Skeletal muscle satellite cell (primary cell): ENCODE measurements at regions not wholly inside any gene's neighbourhood (a gene's known extent, or its start where the extent isn't known, plus 50 kb on each side); places are given as distances from the start of the nearest gene placed in this dataset. TPM values are rescaled to one million over a fixed set of nuclear protein-coding genes. Genes with fewer than 3 reads are reported as not detected.

Experiments used
- H3K27me3 ChIP-seq: 2 replicates; pipeline ENCODE4 v1.7.0; 2013; ENCODE audit warnings: low read length; ENCODE audit not compliant: control insufficient read depth, insufficient read depth
- H3K36me3 ChIP-seq: 2 replicates; pipeline ENCODE4 v1.7.0; 2013; ENCODE audit warnings: mild to moderate bottlenecking, control low read depth, low read length; ENCODE audit not compliant: insufficient read depth
- H3K4me1 ChIP-seq: 2 replicates; pipeline ENCODE4 v1.7.0; 2013; ENCODE audit warnings: low read length; ENCODE audit not compliant: control insufficient read depth, insufficient read depth
- H3K4me2 ChIP-seq: 2 replicates; pipeline ENCODE4 v1.7.0; 2013; ENCODE audit warnings: mild to moderate bottlenecking, low read length
- H3K4me3 ChIP-seq: 2 replicates; pipeline ENCODE4 v1.7.0; 2013; ENCODE audit warnings: low read length
- H3K9ac ChIP-seq: 2 replicates; pipeline ENCODE4 v1.7.0; 2013; ENCODE audit warnings: mild to moderate bottlenecking, low read depth, low read length, moderate library complexity
- H3K9me3 ChIP-seq: replicated peaks from 2 replicates; pipeline ENCODE4 v1.7.0; 2013; ENCODE audit warnings: mild to moderate bottlenecking, control low read depth, low read length
- small RNA-seq: library from RNA; depleted of rRNA; stranded (forward); fragments of <200 nt; gene quantifications from one replicate; pipeline ENCODE3, GENCODE V24; 2012

- Histone ChIP-seq H3K4me3 (no peak overlapping the region), H3K4me1 (no peaks in the 10 kb centered on the region), H3K9me3 (no peaks in the 10 kb centered on the region), H3K36me3 (no peaks in the 10 kb centered on the region), H3K27me3 (no peaks in the 10 kb centered on the region), H3K4me2 (no peak overlapping the region), H3K9ac (no peak overlapping the region)
These were observed 53.0 kb upstream of the C1GALT1 start for GRCh38 chr7:7129381-7129780.

DNA sequence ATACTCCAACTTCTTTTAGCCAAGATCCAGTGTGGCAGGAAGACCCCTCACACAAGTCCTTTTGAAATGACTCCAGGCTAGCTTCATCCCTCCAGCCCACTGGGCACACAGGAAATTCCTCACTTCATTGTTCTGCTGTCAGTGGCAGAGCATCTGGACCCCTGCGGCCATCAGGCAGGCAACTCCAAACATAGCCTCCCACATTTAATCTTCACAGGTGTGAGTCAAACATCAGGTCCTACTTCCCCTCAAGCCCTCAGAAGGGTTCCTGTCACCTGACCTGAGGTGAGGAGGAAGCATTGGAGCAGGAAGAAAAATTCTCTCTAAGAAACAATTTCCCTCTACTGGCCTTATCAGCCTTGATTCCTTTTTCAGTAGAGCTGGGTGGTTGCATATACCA lies 51.1 kb upstream of the C1GALT1 start:
- Histone ChIP-seq H3K27me3 (no peaks in the 10 kb centered on the region), H3K36me3 (no peaks in the 10 kb centered on the region), H3K4me3 (no peak overlapping the region), H3K4me2 (no peak overlapping the region), H3K9ac (no peak overlapping the region), H3K9me3 (no peaks in the 10 kb centered on the region), H3K4me1 (no peaks in the 10 kb centered on the region)

Small RNAs in the stretch of these regions (small RNA-seq; reads per million reads assigned to genes)
- gene AC079804.2 = not detected
- not detected for gene MIR3683
- not detected for gene RF00019
